ENCODE measurements at regions not wholly inside any gene's neighbourhood (a gene's known extent, or its start where the extent isn't known, plus 50 kb on each side); places are given as distances from the start of the nearest gene placed in this dataset.

- Mint-ChIP-seq H3K4me1 (no peaks in the 10 kb centered on the region), H3K27me3 (no peaks in the 10 kb centered on the region), H3K36me3 (ENCODE audit: insufficient read depth) (no peaks in the 10 kb centered on the region), H3K4me3 (no peak overlapping the region), H3K27ac (ENCODE audit: low read depth) (no peak overlapping the region), H3K9me3 (peaks cover 6% of the 10 kb centered on the region)
- DNase-seq (ENCODE audit: low spot score in 2 of 2) (no peak), ATAC-seq (replicated peaks; ENCODE audit: extremely low read depth, poor library complexity, severe bottlenecking) (no peak)
Measured at GRCh38 chr6:85127696-85128243, 322.1 kb upstream of the NT5E start.

GRCh38 chr6:85127168-85127498 lies 322.8 kb upstream of the NT5E start:
- Mint-ChIP-seq H3K4me1 (no peaks in the 10 kb centered on the region), H3K27me3 (no peaks in the 10 kb centered on the region), H3K27ac (ENCODE audit: low read depth) (no peak overlapping the region), H3K36me3 (ENCODE audit: insufficient read depth) (no peaks in the 10 kb centered on the region), H3K4me3 (no peak overlapping the region), H3K9me3 (peaks cover 6% of the 10 kb centered on the region)
- ATAC-seq (replicated peaks; ENCODE audit: extremely low read depth, poor library complexity, severe bottlenecking) (no peak), DNase-seq (ENCODE audit: low spot score in 2 of 2) (no peak)

GRCh38 chr6:85126485-85127167 lies 323.3 kb upstream of the NT5E start:
- Mint-ChIP-seq H3K4me1 (no peaks in the 10 kb centered on the region), H3K27me3 (no peaks in the 10 kb centered on the region), H3K27ac (ENCODE audit: low read depth) (no peak overlapping the region), H3K9me3 (peaks cover 6% of the 10 kb centered on the region), H3K36me3 (ENCODE audit: insufficient read depth) (no peaks in the 10 kb centered on the region), H3K4me3 (no peak overlapping the region)
- DNase-seq (ENCODE audit: low spot score in 2 of 2) = no peak
- ATAC-seq (replicated peaks; ENCODE audit: extremely low read depth, poor library complexity, severe bottlenecking) = no peak

GRCh38 chr6:85125526-85125925 lies 324.4 kb upstream of the NT5E start:
- Mint-ChIP-seq H3K9me3 (peaks cover 6% of the 10 kb centered on the region), H3K4me3 (no peak overlapping the region), H3K4me1 (no peaks in the 10 kb centered on the region), H3K27me3 (no peaks in the 10 kb centered on the region), H3K27ac (ENCODE audit: low read depth) (no peak overlapping the region), H3K36me3 (ENCODE audit: insufficient read depth) (no peaks in the 10 kb centered on the region)
- DNase-seq (ENCODE audit: low spot score in 2 of 2) (no peak), ATAC-seq (replicated peaks; ENCODE audit: extremely low read depth, poor library complexity, severe bottlenecking) (no peak)

GRCh38 chr6:85124472-85125354 lies 325.2 kb upstream of the NT5E start:
- Mint-ChIP-seq H3K27ac (ENCODE audit: low read depth) (no peak overlapping the region), H3K9me3 (peaks cover 5% of the 10 kb centered on the region), H3K4me3 (no peak overlapping the region), H3K36me3 (ENCODE audit: insufficient read depth) (no peaks in the 10 kb centered on the region), H3K4me1 (no peaks in the 10 kb centered on the region), H3K27me3 (no peaks in the 10 kb centered on the region)
- DNase-seq (ENCODE audit: low spot score in 2 of 2) (no peak), ATAC-seq (replicated peaks; ENCODE audit: extremely low read depth, poor library complexity, severe bottlenecking) (no peak)

GRCh38 chr6:85121158-85121557 lies 328.7 kb upstream of the NT5E start:
- H3K4me1 Mint-ChIP-seq = no peaks in the 10 kb centered on the region
- ATAC-seq (replicated peaks; ENCODE audit: extremely low read depth, poor library complexity, severe bottlenecking) (no peak), DNase-seq (ENCODE audit: low spot score in 2 of 2) (no peak)
- H3K27me3 Mint-ChIP-seq = no peaks in the 10 kb centered on the region
- H3K27ac Mint-ChIP-seq (ENCODE audit: low read depth) = no peak overlapping the region
- no peaks in the 10 kb centered on the region for H3K36me3 Mint-ChIP-seq (ENCODE audit: insufficient read depth)
- H3K9me3 Mint-ChIP-seq = no peaks in the 10 kb centered on the region
- no peak overlapping the region for H3K4me3 Mint-ChIP-seq

- Mint-ChIP-seq H3K27ac (ENCODE audit: low read depth) (no peak overlapping the region), H3K36me3 (ENCODE audit: insufficient read depth) (no peaks in the 10 kb centered on the region), H3K27me3 (no peaks in the 10 kb centered on the region), H3K4me3 (no peak overlapping the region), H3K4me1 (no peaks in the 10 kb centered on the region), H3K9me3 (no peaks in the 10 kb centered on the region)
- DNase-seq (ENCODE audit: low spot score in 2 of 2) = no peak
- ATAC-seq (replicated peaks; ENCODE audit: extremely low read depth, poor library complexity, severe bottlenecking) = no peak
Measured at GRCh38 chr6:85118652-85119235, 331.1 kb upstream of the NT5E start.

- H3K27me3 Mint-ChIP-seq = no peaks in the 10 kb centered on the region
- no peaks in the 10 kb centered on the region for H3K36me3 Mint-ChIP-seq (ENCODE audit: insufficient read depth)
- no peak overlapping the region for H3K27ac Mint-ChIP-seq (ENCODE audit: low read depth)
- no peaks in the 10 kb centered on the region for H3K9me3 Mint-ChIP-seq
- H3K4me3 Mint-ChIP-seq = no peak overlapping the region
- DNase-seq (ENCODE audit: low spot score in 2 of 2) (no peak), ATAC-seq (replicated peaks; ENCODE audit: extremely low read depth, poor library complexity, severe bottlenecking) (no peak)
- H3K4me1 Mint-ChIP-seq = no peaks in the 10 kb centered on the region
Measured at GRCh38 chr6:85118233-85118632, 331.6 kb upstream of the NT5E start.

GRCh38 chr6:85116475-85116874 lies 333.4 kb upstream of the NT5E start:
- DNase-seq (ENCODE audit: low spot score in 2 of 2) (no peak), ATAC-seq (replicated peaks; ENCODE audit: extremely low read depth, poor library complexity, severe bottlenecking) (no peak)
- Mint-ChIP-seq H3K27me3 (no peaks in the 10 kb centered on the region), H3K9me3 (no peaks in the 10 kb centered on the region), H3K27ac (ENCODE audit: low read depth) (no peak overlapping the region), H3K36me3 (ENCODE audit: insufficient read depth) (no peaks in the 10 kb centered on the region), H3K4me1 (no peaks in the 10 kb centered on the region), H3K4me3 (no peak overlapping the region)

GRCh38 chr6:85115876-85116275 lies 334.0 kb upstream of the NT5E start:
- Mint-ChIP-seq H3K4me1 (no peaks in the 10 kb centered on the region), H3K27ac (ENCODE audit: low read depth) (no peak overlapping the region), H3K4me3 (no peak overlapping the region), H3K36me3 (ENCODE audit: insufficient read depth) (no peaks in the 10 kb centered on the region), H3K9me3 (no peaks in the 10 kb centered on the region), H3K27me3 (no peaks in the 10 kb centered on the region)
- ATAC-seq (replicated peaks; ENCODE audit: extremely low read depth, poor library complexity, severe bottlenecking) = no peak
- DNase-seq (ENCODE audit: low spot score in 2 of 2) = no peak

GRCh38 chr6:85115376-85115775 lies 334.5 kb upstream of the NT5E start:
- ATAC-seq (replicated peaks; ENCODE audit: extremely low read depth, poor library complexity, severe bottlenecking) = no peak
- H3K27ac Mint-ChIP-seq (ENCODE audit: low read depth) = no peak overlapping the region
- H3K4me3 Mint-ChIP-seq = no peak overlapping the region
- H3K9me3 Mint-ChIP-seq = no peaks in the 10 kb centered on the region
- H3K4me1 Mint-ChIP-seq = no peaks in the 10 kb centered on the region
- no peaks in the 10 kb centered on the region for H3K27me3 Mint-ChIP-seq
- DNase-seq (ENCODE audit: low spot score in 2 of 2) = no peak
- no peaks in the 10 kb centered on the region for H3K36me3 Mint-ChIP-seq (ENCODE audit: insufficient read depth)

GRCh38 chr6:85114581-85114935 lies 335.3 kb upstream of the NT5E start:
- ATAC-seq (replicated peaks; ENCODE audit: extremely low read depth, poor library complexity, severe bottlenecking) = no peak
- H3K36me3 Mint-ChIP-seq (ENCODE audit: insufficient read depth) = no peaks in the 10 kb centered on the region
- no peak for DNase-seq (ENCODE audit: low spot score in 2 of 2)

More at GRCh38 chr6:85114581-85114935, 335.3 kb upstream of the NT5E start:
- H3K9me3 Mint-ChIP-seq = peaks cover 5% of the 10 kb centered on the region
- H3K27me3 Mint-ChIP-seq = peaks cover 6% of the 10 kb centered on the region
- no peaks in the 10 kb centered on the region for H3K4me1 Mint-ChIP-seq
- no peak overlapping the region for H3K27ac Mint-ChIP-seq (ENCODE audit: low read depth)
- H3K4me3 Mint-ChIP-seq = no peak overlapping the region
